NCI-H2196 (cell line): ENCODE measurements at regions not wholly inside any gene's neighbourhood (a gene's known extent, or its start where the extent isn't known, plus 50 kb on each side); places are given as distances from the start of the nearest gene placed in this dataset.

Experiments used
- DNase-seq: peaks from one replicate; lab custom pipeline; 2025; ENCODE audit not compliant: unreplicated experiment; lab: John Stamatoyannopoulos, UW

DNA sequence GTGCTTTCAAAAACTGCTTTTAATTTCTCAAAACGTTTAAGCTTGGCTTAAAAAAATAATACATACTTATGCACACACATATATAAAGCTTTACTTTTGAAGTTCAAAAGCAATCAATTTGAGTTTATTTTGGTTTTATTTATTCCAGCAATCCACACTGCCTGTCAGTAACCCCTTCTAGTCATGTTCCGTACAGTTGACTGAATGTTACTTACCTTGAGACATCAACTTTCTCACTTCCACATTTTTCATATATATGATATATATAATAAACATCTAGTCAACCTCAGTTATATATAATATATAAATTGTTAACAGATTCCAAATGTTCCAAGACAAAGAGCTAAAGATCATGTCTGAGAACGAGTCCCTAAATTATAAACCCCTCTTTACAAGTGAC lies 1137.3 kb upstream of the ZEB2 start:
- DNase-seq = no peak

DNA sequence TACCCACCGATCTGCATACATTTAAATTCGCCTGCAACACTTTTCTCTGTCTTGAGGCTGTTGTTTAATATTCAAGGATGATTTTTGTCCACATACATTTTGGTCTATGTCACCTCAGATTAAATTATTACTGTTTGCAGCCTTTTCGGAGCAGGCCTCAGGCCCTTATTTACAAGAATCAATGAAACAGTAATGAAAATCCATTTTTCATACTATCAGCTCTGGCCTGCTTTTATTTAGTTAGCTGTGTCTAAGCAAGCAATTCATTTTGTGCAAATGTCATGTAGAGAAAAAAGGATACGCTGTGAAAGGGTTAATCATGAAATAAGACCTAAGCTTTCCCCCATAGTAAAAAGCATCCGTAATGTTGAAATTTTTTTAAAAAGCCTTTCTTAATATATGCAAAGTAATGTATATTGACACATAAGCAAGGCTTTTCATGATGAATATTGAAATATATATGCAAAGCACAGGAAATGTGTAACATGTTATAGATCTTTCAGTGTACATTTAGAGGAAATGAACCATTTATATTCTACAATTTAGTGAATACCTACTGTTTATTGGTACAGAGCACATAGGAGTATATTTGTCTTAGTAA lies 1135.3 kb upstream of the ZEB2 start:
- DNase-seq = no peak

DNA sequence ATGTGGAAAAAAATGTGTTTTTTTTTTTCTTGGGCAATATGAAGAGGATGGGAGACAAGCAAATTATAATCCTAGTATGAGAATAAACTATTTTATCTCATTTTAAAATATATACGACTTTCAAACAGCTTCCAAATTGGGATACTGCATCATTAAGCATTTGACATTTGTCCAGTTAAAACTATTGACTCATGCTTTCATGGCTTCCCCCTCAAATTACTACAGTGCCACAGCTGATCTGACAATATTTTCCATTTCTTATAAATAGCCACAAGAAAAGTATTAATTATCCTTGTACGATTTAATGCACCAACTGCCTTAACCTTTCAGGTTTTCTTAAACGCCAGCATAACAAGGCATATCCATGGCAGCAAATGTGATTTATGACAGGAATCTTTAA lies 1134.8 kb upstream of the ZEB2 start:
- no peak for DNase-seq

DNA sequence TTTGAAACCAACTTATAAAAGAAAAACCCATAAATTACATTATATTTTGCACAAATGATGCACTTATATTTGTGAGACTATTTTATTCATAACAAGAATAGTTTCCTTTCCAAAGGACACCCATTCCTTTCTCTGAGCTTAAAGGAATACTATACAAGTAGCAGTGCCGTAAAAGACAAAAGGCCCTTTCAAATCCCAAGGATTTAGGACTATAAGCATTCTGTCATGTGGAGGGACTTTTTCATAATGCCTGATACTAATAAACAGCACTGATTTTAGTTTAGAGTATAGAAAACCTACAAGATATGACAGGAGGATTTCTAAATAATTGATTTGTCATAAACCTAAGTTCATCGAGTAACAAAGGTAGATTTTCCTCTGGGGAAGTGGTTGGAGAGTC lies 1134.2 kb upstream of the ZEB2 start:
- DNase-seq = no peak

DNA sequence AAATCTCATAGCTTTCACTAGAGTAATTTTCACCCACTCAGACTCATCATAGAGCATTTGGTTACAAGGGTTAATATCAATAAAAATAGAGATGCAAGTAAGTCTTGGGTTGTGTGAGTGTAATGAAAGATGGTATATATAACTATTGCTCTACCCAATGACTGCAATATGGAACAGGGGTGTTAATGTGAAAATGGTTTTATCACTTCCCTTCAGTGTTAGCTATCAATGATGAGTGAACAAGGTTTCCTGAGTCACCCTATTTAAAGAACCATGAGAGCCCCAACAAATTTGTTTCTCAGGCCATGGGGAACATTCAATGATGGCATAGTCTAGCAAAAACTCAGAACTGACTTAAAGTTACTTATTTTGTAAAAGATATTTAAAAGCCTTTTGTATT lies 1133.6 kb upstream of the ZEB2 start:
- DNase-seq = no peak

DNA sequence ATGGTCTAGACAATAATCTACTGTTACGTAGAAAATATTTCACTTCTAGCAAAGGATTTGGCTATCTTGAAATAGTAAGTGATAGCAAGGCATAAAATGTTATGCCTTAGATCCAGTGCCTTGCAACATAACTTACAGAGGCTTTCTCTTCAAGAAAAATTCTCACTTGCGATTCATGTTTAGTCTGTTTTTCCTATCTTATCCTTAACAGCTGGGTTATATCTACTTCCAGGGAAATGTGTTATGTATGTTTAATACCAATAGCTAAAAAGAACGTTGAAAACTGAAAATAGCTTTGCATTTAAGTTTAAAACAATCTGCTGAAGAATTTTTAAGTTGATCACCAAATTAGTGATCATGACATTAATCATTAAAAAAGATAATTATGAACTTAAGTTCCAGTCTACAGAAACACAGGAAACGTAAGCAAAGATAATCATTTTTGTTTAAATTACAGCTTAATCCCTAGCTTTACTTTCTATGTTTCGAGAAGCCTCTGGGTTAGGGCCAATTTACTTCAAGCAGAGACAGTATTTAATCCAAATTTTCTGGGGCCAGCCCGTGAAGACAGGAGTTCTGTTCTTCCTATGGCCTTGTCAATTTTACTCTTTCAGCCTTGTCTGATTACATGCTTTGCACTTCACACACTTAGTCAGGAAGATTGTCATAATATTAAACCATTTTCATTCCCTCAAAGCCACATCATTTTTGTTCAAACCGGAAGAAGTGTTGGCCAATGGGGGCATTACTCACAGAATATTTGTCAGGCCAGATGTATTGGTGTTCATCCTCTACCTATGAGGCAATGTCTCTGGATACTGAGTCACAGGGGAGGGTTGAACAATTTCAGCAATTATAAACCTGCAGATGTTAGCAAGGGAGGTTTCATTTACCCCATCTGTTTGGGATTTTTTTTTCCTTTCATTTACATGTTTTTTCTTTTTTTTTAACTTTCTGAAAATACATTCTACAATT lies 1132.9 kb upstream of the ZEB2 start:
- no peak for DNase-seq

DNA sequence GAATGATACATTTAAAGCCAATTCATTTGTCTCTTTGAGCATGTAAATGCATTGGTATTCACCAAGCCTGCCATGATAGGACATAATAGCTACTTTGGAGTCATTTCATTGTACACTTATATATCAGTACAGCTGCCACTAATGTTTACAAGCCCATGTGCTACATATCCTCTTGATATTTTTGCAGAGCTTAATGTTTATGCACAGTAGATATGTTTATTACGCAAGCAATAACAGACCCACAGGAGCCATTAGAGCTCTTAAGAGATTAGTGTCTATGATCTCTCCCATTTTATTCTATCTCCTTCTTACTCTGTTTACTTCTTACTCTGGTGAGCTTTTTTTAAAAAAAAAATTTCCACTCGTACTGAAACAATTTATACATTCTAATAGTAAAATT lies 1132.1 kb upstream of the ZEB2 start:
- DNase-seq = no peak

DNA sequence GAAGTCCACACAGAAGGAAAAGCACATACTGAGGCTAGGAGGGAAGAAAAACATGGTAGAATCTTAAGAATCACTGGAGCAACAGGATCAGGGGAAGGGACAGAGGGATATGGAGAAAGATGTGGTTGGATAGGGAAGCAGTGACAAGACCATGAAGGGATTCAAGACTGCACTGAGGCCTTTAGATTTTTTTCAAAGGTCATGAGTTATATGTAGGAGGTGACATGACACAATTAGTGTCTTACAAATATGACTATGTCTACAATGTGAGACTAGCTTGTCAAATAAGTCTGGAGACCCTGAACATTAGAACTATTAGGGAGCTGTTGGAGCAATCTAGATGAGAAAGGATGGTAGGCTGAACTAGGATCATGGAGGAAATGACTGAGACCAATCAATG lies 1130.3 kb upstream of the ZEB2 start:
- no peak for DNase-seq

DNA sequence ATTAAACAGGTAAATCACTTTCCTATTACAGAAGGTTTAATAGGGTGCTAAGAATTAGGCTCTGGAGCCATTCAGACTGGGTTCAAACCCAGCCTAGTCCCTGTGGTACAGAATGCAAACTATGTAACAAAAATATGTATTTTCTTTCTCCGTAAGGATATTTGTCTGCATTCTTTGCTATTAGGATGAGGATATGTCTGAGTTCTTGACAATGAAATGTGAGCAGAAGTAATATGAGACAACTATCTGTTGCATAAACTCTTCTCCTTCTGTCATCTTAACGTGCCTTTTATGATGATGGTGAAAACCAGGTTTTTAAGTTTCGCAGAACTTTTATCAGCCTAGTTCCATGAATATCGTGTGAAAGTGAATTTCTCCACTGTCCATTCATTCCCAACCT lies 1129.1 kb upstream of the ZEB2 start:
- no peak for DNase-seq

DNA sequence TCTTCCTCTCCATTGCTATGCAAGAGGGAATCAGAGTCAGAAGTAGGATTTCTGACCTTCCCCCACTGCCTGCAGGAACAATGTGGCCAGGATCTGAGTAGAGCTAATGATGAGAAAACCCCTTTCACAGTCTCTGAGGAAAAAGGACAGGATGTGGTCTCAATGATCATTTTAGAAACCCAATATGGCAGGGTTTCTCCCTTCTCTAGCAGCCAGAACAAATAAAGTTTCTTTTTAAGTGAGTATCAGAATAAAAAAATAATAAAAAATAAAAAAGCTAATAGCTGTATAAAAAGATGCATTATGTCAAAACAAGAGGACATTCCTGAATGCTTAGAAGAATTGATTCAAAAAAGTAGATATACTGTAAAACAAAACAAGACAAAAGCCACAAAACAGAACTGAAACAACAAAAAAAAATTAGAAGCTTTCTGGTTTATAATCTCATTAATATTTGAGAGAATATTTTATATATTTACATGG lies 1124.9 kb upstream of the ZEB2 start:
- DNase-seq = no peak

DNA sequence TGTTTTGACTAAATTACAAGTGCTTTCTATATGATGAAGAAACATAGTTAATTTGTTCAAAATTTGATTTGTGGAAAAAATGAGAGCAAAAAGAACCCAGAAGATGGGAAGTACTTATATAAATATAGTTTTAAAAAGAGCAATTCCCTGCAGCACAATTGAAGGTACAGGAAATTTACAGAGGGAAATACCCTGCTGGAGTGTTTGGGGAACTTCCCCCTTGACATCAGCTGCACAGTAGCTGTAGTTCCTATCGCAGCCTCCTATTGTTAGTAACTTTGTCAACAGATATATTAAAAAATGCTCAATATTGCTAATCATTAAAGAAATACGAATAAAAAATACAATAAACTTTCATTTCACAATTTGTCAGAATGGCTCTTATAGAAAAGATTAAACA lies 1118.8 kb upstream of the ZEB2 start:
- DNase-seq = no peak

DNA sequence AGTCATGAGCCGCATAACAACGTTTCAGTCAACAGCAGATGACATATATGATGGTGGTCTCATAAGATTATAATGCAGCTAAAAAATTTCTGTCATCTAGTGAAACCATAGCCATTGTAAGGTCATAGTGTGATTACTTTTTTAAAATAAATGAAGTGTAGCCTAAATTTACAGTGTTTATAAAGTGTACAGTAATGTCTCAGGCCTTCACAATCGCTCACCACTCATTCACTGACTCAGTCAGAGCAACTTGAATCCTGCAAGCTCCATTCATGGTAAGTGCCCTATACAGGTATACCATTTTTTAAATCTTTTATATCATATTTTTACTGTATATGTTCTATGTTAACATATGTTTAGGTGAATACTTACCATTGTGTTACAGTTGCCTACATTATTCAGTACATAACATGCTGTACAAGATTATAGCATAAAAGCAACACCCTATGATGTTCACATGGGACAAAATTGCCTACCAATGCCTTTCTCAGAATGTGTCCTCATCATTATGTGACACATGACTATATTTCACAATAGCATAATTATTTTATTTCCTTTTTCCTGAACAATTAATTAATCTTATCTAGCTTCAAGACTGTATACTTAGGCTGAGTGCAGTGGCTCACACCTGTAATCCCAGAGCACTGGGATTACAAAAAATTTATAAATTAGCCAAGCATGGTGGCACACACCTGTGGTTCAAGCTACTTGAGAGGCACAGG lies 1115.9 kb upstream of the ZEB2 start:
- DNase-seq = no peak

DNA sequence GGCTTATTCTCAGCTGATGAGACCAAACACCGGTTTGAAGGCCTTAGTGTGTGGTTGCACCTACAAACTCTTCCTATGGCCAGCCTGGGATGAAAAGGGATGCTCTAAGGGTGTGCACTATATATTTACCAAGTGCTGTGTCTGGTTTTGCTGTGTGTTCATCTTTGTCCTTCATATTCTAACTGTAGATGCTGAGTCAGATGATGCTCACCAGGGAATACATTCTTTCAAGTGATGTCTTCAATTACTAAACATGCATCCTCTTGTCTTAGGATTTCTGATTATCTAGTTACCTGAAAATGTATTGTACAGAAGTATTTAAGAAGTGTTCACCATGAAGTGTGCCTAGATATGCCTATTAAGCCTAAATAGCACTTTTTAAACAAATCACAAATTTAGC lies 1111.6 kb upstream of the ZEB2 start:
- no peak for DNase-seq

DNA sequence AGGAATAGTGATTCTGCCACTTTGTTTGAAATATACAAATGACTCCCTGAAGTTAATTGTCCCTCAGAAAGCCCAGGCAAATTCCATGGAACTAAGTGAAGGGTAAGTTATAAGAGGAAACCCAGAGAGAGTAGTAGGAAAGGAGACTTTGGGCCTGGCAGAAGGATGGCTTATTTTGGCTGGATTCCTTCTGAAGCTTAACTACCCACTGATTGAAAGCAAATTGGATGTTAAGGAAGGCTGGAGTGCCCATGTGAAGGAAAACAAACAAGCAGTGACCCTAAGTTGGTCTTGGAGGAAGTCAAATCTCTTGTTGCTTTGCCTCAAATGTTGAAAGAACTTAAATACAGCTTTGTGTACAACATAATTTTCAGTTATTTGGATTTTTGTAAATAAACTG lies 1106.4 kb upstream of the ZEB2 start:
- no peak for DNase-seq

DNA sequence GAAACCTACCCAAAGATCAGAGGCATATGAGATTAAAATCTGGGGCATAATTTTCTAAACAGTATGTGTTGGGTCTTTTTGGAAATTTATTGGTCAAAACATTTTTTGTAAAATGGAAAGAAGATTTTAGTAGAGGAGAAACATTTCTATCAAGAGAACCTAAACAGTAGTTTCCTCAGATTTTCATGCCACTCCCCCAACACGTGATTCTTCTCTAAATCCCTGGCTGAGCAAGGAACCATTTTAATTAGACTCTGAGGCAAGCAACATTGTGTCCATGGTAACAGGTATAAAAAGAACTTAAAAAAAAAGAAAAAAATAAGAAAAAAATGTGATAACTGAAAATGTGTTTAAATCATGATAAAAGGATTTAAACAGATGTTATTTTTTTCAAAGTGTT lies 1105.2 kb upstream of the ZEB2 start:
- DNase-seq = no peak

DNA sequence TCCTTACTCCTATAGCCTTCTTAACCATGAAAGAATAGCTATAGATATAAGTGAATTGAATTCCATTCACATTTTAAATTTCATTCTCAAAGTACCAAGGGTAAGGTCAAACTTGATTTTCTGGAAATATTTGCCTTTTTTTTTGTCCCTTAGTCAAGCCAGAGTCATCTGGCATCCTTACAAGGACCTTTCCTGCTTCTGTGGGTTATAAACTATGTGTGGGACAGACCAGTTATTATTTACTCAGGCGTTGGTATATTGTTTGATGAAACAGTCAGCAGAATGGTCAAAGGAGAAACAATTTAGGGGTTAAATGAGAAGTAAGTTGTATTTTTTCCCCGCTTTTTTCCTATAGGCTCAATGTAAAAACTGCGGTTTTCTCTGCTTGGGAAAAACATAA lies 1103.2 kb upstream of the ZEB2 start:
- DNase-seq = no peak

DNA sequence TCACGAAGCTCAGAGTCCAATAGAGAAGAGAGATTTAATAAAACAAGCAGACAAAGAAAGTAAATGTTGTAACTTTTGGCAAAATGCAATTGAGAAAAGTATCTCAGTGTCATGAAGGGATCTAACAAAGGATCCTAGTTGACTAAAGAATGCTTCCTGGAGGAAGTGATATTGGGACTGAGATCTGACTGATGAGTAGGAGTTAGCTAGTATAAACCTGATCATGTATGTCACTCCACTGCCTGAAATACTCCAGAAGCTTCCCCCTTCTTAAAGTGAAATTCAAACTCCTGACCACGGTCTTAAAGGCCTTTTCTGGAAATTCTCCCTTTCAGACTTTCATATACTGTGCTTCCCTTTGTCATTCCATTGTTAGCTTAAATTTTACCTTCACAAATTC lies 1102.4 kb upstream of the ZEB2 start:
- DNase-seq = no peak

DNA sequence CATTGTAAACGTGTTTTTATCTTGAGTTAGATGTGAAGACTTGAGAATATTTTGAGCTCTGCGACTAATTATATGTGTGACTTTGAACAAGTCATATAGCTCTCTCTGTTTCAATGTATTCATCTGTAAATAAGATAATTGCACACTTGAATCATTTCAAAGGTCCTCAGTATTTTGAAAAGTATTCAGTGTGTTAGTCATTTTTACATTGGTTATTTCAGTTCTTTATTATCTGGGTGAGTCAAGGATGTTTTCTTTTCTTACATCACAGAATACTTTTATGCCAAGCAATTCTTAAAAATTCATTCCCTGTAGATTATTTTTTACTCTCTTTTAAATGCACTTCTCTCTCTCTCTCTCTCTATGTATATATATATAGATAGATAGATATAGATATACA lies 1098.0 kb upstream of the ZEB2 start:
- DNase-seq = no peak

DNA sequence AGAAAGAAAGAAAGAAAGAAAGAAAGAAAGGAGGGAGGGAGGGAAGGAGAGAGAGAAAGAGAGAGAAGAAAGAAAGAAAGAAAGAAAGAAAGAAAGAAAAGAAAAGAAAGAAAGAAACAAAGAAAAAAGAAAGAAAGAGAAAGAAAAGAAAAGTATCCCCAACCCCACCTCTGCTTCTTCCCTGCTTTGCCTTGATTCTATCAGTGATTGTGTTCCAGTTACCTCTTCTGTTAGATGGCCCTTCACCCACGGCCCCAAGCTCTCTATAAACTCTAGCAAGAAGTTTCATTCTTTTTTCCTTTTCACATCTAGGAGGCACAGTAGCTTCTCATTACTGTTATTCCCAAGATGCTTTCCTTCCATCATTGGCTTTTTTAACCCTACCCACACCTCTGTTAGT lies 1097.5 kb upstream of the ZEB2 start:
- DNase-seq = no peak

DNA sequence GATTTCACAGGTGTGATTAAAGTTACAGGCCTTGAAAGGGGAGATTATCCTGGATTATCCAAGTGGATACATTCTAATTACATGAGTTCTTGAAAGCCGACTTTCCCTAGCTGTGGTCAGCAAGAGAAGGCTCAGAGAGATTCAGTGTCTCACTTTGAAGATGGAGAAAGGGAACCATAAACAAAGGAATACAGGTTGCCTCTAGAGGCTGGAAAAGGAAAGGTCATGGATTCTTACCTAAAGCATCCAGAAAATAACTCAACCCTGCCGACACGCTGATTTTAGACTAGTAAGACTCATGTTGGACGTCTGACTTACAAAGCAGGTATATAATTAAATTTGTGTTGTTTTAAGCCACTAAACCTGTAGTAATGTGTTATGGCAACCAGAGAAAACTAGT lies 1095.7 kb upstream of the ZEB2 start:
- no peak for DNase-seq

DNA sequence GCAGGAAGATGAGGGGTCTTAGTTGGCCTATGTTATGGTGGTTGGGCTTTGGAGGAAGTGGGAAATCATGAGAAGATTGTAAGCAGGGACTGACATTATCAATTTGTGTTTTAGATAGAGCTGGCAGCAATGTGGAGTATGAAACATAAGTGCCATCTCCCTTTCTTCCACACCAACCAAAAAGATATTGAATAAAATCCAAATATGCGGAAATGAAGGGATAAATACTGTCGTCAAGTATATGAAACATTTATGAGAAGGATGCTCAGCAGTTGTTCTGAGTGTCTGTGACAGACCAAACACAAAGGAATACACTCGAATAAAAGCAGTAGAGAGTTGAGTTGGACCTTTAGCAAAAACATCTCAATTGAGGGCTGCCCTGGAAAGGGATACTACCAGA lies 1090.0 kb upstream of the ZEB2 start:
- no peak for DNase-seq

DNA sequence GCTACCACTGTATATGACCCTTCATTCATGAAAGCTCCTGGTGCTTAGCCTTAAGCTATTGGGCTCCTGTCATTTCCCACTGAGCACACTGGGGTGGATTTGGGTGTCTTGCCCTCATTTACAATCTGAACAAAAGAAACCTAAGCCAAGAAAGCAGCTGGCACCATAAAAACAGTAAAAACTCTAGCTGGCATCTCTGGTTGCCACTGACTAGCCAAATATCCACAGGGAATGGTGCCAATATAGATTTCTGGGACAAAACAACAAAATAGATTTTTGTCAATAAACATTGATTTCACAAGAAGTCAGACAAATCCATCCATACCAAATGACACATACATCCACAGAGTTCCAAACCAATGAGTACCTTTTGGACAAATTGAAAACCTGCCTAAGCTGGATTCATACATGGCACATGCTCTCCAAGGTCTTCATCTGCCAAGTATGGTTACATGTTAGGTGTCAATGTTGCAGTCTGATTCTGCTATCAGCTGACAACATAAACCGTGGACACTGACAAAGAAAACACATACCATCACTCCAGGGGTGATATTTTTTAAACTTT lies 1081.5 kb upstream of the ZEB2 start:
- no peak for DNase-seq
